ENCODE measurements at regions not wholly inside any gene's neighbourhood (a gene's known extent, or its start where the extent isn't known, plus 50 kb on each side); places are given as distances from the start of the nearest gene placed in this dataset.

GRCh38 chr13:50577806-50578205 lies 265.7 kb downstream of the DLEU7 start:
- DNase-seq (ENCODE audit: low read depth): no peak

- no peak for DNase-seq (ENCODE audit: low read depth)
Observed at GRCh38 chr13:50580684-50581305, 262.7 kb downstream of the DLEU7 start.

GRCh38 chr13:50581586-50582196 lies 261.8 kb downstream of the DLEU7 start:
- DNase-seq (ENCODE audit: low read depth): no peak

GRCh38 chr13:50584856-50585580 lies 258.5 kb downstream of the DLEU7 start:
- DNase-seq (ENCODE audit: low read depth): no peak

- no peak for DNase-seq (ENCODE audit: low read depth)
Observed at GRCh38 chr13:50585674-50586413, 257.6 kb downstream of the DLEU7 start.

- no peak for DNase-seq (ENCODE audit: low read depth)
Observed at GRCh38 chr13:50586414-50587083, 256.9 kb downstream of the DLEU7 start.

GRCh38 chr13:50587115-50587514 lies 256.4 kb downstream of the DLEU7 start:
- no peak for DNase-seq (ENCODE audit: low read depth)

- DNase-seq (ENCODE audit: low read depth): no peak
Observed at GRCh38 chr13:50587645-50588373, 255.7 kb downstream of the DLEU7 start.

GRCh38 chr13:50588491-50589130 lies 254.9 kb downstream of the DLEU7 start:
- no peak for DNase-seq (ENCODE audit: low read depth)

GRCh38 chr13:50589139-50589538 lies 254.4 kb downstream of the DLEU7 start:
- no peak for DNase-seq (ENCODE audit: low read depth)

- no peak for DNase-seq (ENCODE audit: low read depth)
Observed at GRCh38 chr13:50589651-50590054, 253.8 kb downstream of the DLEU7 start.

GRCh38 chr13:50592412-50593155 lies 250.9 kb downstream of the DLEU7 start:
- DNase-seq (ENCODE audit: low read depth): no peak

- DNase-seq (ENCODE audit: low read depth): no peak
Observed at GRCh38 chr13:50593207-50593606, 250.3 kb downstream of the DLEU7 start.

GRCh38 chr13:50594276-50595051 lies 249.0 kb downstream of the DLEU7 start:
- no peak for DNase-seq (ENCODE audit: low read depth)

- no peak for DNase-seq (ENCODE audit: low read depth)
Observed at GRCh38 chr13:50595196-50595595, 248.3 kb downstream of the DLEU7 start.

- no peak for DNase-seq (ENCODE audit: low read depth)
Observed at GRCh38 chr13:50596156-50596555, 247.3 kb downstream of the DLEU7 start.

- DNase-seq (ENCODE audit: low read depth): no peak
Observed at GRCh38 chr13:50596776-50597203, 246.7 kb downstream of the DLEU7 start.

GRCh38 chr13:50598338-50598737 lies 245.2 kb downstream of the DLEU7 start:
- DNase-seq (ENCODE audit: low read depth): no peak

- DNase-seq (ENCODE audit: low read depth): no peak
Observed at GRCh38 chr13:50599046-50599445, 244.4 kb downstream of the DLEU7 start.

Measured in activated T-helper 1 cell treated with Interleukin-2 at 50 U/mL for 16 hours (primary cell).